Fibroblast of lung (primary cell): ENCODE measurements at regions not wholly inside any gene's neighbourhood (a gene's known extent, or its start where the extent isn't known, plus 50 kb on each side); places are given as distances from the start of the nearest gene placed in this dataset.

Experiments
- DNase-seq, 2 donors: peaks; one replicate each; pipeline versions ENCODE4 v3.0.0 to v3.0.0-alpha.2; 2010; ENCODE audit warnings: low read depth in 2 of 2
- H2AFZ ChIP-seq: 2 replicates; pipeline ENCODE4 v1.5.1; 2012; ENCODE audit warnings: low read length, control low read depth, inconsistent platforms
- H3K27ac ChIP-seq: 2 replicates; pipeline ENCODE4 v1.5.1; 2011; ENCODE audit warnings: low read length, control low read depth; ENCODE audit not compliant: insufficient read depth
- H3K27me3 ChIP-seq: 2 replicates; pipeline ENCODE4 v1.5.1; 2011; ENCODE audit warnings: mild to moderate bottlenecking, low read length; ENCODE audit not compliant: control insufficient read depth, insufficient read depth
- H3K36me3 ChIP-seq: 2 replicates; pipeline ENCODE4 v1.5.1; 2011; ENCODE audit warnings: low read length; ENCODE audit not compliant: control insufficient read depth, insufficient read depth
- H3K4me1 ChIP-seq: 2 replicates; pipeline ENCODE4 v1.5.1; 2011; ENCODE audit warnings: low read length; ENCODE audit not compliant: control insufficient read depth, insufficient read depth; ENCODE audit errors: extremely low read depth
- H3K4me2 ChIP-seq: 2 replicates; pipeline ENCODE4 v1.5.1; 2011; ENCODE audit warnings: low read length, control low read depth; ENCODE audit not compliant: insufficient read depth; ENCODE audit errors: extremely low read depth
- H3K4me3 ChIP-seq, 4 experiments: fragments of 200-600 bp in 1 of 4; sonication (generic) in 1 of 4; replicated peaks in 1 of 4; 2 replicates each; pipeline ENCODE4 v1.5.1; 2011 to 2016; ENCODE audit warnings: low read length in 4 of 4, low read depth in 3 of 4, mild to moderate bottlenecking in 3 of 4, control low read depth in 2 of 4, inconsistent platforms in 1 of 4, mixed read lengths in 1 of 4; ENCODE audit not compliant: insufficient read depth in 1 of 4; ENCODE audit errors: control extremely low read depth in 1 of 4
- H3K79me2 ChIP-seq: 2 replicates; pipeline ENCODE4 v1.5.1; 2012; ENCODE audit warnings: mild to moderate bottlenecking, low read length, inconsistent platforms; ENCODE audit not compliant: control insufficient read depth, insufficient read depth
- H3K9ac ChIP-seq: 2 replicates; pipeline ENCODE4 v1.5.1; 2011; ENCODE audit warnings: mild to moderate bottlenecking, low read length, control low read depth; ENCODE audit not compliant: insufficient read depth
- H3K9me3 ChIP-seq: 2 replicates; pipeline ENCODE4 v1.5.1; 2012; ENCODE audit warnings: low read depth, low read length; ENCODE audit not compliant: control insufficient read depth, insufficient read depth
- H4K20me1 ChIP-seq: 2 replicates; pipeline ENCODE4 v1.5.1; 2011; ENCODE audit warnings: low read length; ENCODE audit not compliant: control insufficient read depth, insufficient read depth; ENCODE audit errors: extremely low read depth
- CTCF ChIP-seq, 2 donors: IDR thresholded peaks in 1 of 2; conservative IDR thresholded peaks in 1 of 2; 1 replicate in 1 of 2; 2 replicates in 1 of 2; pipeline ENCODE4 v1.5.1; 2011 to 2012; ENCODE audit warnings: low read length in 2 of 2, control low read depth in 1 of 2, inconsistent platforms in 1 of 2, low read depth in 1 of 2, mild to moderate bottlenecking in 1 of 2
- EZH2 ChIP-seq: IDR thresholded peaks from 2 replicates; pipeline ENCODE4 v1.5.1; 2012; ENCODE audit warnings: low read length, control low read depth, mild to moderate bottlenecking; ENCODE audit errors: missing control alignments

DNA sequence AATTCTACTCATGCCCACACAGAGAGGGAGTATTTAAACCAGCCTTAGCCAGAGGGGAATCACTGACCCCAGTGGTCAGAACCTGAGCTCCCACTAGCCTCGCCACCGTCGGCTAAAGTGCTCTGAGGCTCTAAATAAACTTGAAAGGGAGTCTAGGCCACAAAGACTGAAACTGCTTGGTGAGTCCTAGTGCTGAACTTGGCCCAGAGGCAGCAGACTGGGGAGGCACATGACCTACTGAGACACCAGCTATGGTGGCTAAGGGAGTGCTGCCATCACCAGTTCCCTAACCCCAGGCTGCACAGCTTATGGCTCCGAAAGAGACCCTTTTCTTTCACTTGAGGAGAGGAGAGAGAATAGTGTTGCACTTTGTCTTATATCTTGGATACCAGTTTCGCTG lies 1542.8 kb downstream of the KCNT2 start:
- Histone ChIP-seq H3K27me3 (no peaks in the 10 kb centered on the region), H3K9me3 (no peaks in the 10 kb centered on the region), H3K4me1 (no peaks in the 10 kb centered on the region), H3K27ac (no peak overlapping the region), H4K20me1 (no peaks in the 10 kb centered on the region), H2AFZ (no peak overlapping the region), H3K36me3 (no peaks in the 10 kb centered on the region), H3K79me2 (no peaks in the 10 kb centered on the region), H3K4me2 (no peak overlapping the region), H3K4me3 (no peak overlapping the region), H3K9ac (no peak overlapping the region)
- no peak for DNase-seq
- no peak for TF ChIP-seq CTCF (conservative IDR thresholded peaks at IDR 0.05 in 1 of 2, IDR thresholded peaks at IDR 0.05 in 1 of 2; ENCODE audit: low read depth in 1 of 2, low read length in 2 of 2)
- TF ChIP-seq EZH2: no peak

GRCh38 chr1:195064358-195064757 lies 1543.9 kb downstream of the KCNT2 start:
- Histone ChIP-seq H3K79me2 (no peaks in the 10 kb centered on the region), H4K20me1 (no peaks in the 10 kb centered on the region)

GRCh38 chr1:195054217-195054687 lies 1554.0 kb downstream of the KCNT2 start:
- no peak overlapping the region for H3K9ac ChIP-seq
- no peak overlapping the region for H3K4me2 ChIP-seq
- no peak overlapping the region for H3K4me3 ChIP-seq
- H3K27me3 ChIP-seq: no peaks in the 10 kb centered on the region
- no peaks in the 10 kb centered on the region for H3K4me1 ChIP-seq
- H3K27ac ChIP-seq: no peak overlapping the region
- H2AFZ ChIP-seq: no peak overlapping the region
- DNase-seq: no peak
- TF ChIP-seq EZH2 (no peak), CTCF (conservative IDR thresholded peaks at IDR 0.05 in 1 of 2, IDR thresholded peaks at IDR 0.05 in 1 of 2; ENCODE audit: low read depth in 1 of 2, low read length in 2 of 2) (no peak)
- H3K36me3 ChIP-seq: no peaks in the 10 kb centered on the region
- no peaks in the 10 kb centered on the region for H4K20me1 ChIP-seq
- no peaks in the 10 kb centered on the region for H3K9me3 ChIP-seq
- no peaks in the 10 kb centered on the region for H3K79me2 ChIP-seq

More at GRCh38 chr1:195064358-195064757, 1543.9 kb downstream of the KCNT2 start:
- Histone ChIP-seq H3K27me3 (no peaks in the 10 kb centered on the region), H3K4me2 (no peak overlapping the region), H3K36me3 (no peaks in the 10 kb centered on the region), H3K9me3 (no peaks in the 10 kb centered on the region), H3K27ac (no peak overlapping the region), H2AFZ (no peak overlapping the region), H3K9ac (no peak overlapping the region), H3K4me3 (no peak overlapping the region), H3K4me1 (no peaks in the 10 kb centered on the region)
- no peak for DNase-seq
- TF ChIP-seq CTCF (conservative IDR thresholded peaks at IDR 0.05 in 1 of 2, IDR thresholded peaks at IDR 0.05 in 1 of 2; ENCODE audit: low read depth in 1 of 2, low read length in 2 of 2): no peak
- no peak for TF ChIP-seq EZH2
